GM12878 (cell line): ENCODE measurements at regions not wholly inside any gene's neighbourhood (a gene's known extent, or its start where the extent isn't known, plus 50 kb on each side); places are given as distances from the start of the nearest gene placed in this dataset.

Source experiments
- CBX5 ChIP-seq: sonication (generic); IDR thresholded peaks from 2 replicates; pipeline ENCODE4 v1.6.1; 2016; ENCODE audit warnings: low read depth, moderate library complexity, mild to moderate bottlenecking, inconsistent platforms
- CEBPB ChIP-seq, 2 experiments: fragments of 150-350 bp in 1 of 2; IDR thresholded peaks; 2 replicates each; pipeline ENCODE4 v1.6.1; 2012 to 2014; ENCODE audit warnings: low read depth in 2 of 2, low read length in 2 of 2, borderline replicate concordance in 1 of 2, inconsistent platforms in 1 of 2
- CHD2 ChIP-seq: IDR thresholded peaks from 2 replicates; pipeline ENCODE4 v1.6.1; 2011; ENCODE audit warnings: low read depth, low read length, improper control_type of control experiment, borderline replicate concordance
- EP300 ChIP-seq, 2 experiments: fragments of 150-350 bp in 1 of 2; IDR thresholded peaks; 2 replicates each; pipeline ENCODE4 v1.6.1; 2011 to 2012; ENCODE audit warnings: low read depth in 2 of 2, low read length in 2 of 2, borderline replicate concordance in 1 of 2, improper control_type of control experiment in 1 of 2, inconsistent platforms in 1 of 2; ENCODE audit not compliant: control insufficient read depth in 1 of 2
- POLR2A ChIP-seq: IDR thresholded peaks from 2 replicates; pipeline ENCODE4 v1.6.1; 2011; ENCODE audit warnings: low read depth, mild to moderate bottlenecking, low read length
- RFX5 ChIP-seq: IDR thresholded peaks from 2 replicates; pipeline ENCODE4 v1.6.1; 2011; ENCODE audit warnings: low read depth, low read length, improper control_type of control experiment
- SIN3A ChIP-seq: IDR thresholded peaks from 2 replicates; pipeline ENCODE4 v1.6.1; 2012; ENCODE audit warnings: low read depth, low read length, improper control_type of control experiment
- TARDBP ChIP-seq: IDR thresholded peaks from 2 replicates; pipeline ENCODE4 v1.6.1; 2016; ENCODE audit warnings: borderline replicate concordance
- TBL1XR1 ChIP-seq: IDR thresholded peaks from 2 replicates; pipeline ENCODE4 v1.6.1; 2012; ENCODE audit warnings: low read depth, low read length, improper control_type of control experiment
- TF ChIP-seq, protein P1 (sequence below): fragments of 450-650 bp; conservative IDR thresholded peaks from 2 replicates; pipeline ENCODE4 v1.6.1; 2017; ENCODE audit warnings: mild to moderate bottlenecking, moderate library complexity
- TF ChIP-seq, protein P2 (sequence below), 3 experiments: IDR thresholded peaks in 2 of 3; conservative IDR thresholded peaks in 1 of 3; 2 replicates each; pipeline ENCODE4 v1.5.1; 2011; ENCODE audit warnings: low read depth in 3 of 3, low read length in 3 of 3, mild to moderate bottlenecking in 3 of 3, control low read depth in 2 of 3, moderate library complexity in 2 of 3, inconsistent platforms in 1 of 3, mixed read lengths in 1 of 3; ENCODE audit not compliant: control insufficient read depth in 2 of 3, insufficient read depth in 1 of 3; ENCODE audit errors: extremely low read depth in 1 of 3

DNA sequence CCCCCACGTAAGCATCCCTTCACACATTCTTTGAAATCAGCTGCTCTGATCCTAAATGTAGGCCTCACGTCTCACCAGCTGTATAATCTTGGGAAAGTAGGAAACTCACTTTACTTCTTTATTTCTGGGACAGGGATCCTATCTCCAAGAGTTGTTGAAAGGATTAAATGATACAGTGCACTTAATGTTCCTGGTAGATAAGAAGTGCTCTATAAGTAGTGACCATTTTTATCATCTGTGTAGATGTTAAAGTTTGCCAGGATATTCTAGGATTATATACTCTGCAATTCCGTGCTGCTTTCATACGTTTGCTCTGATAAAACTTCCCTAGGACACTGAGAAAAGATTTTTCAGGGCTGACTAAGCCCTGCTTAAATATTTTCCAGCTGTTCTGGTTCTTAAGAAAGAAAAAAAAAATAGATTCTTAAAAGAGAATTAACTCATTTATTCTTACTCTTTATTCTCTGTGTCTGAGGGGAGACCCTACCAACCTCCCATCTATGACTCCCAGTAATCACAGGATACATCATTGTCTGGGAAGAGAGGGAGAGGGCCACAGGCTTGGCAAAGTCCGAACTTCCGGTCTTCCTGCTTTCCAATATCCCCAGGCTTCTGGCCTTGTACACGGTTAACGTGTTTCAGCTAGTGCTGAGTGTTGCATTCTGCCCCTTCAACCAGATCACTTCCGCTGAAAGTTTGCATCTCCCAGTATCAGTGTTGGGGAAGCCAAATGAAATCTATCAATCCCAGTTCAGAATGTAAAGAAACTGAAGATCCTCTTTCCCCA lies 269.2 kb downstream of the TRIML1 start:
- TF ChIP-seq CEBPB (IDR thresholded peaks at IDR 0.05; ENCODE audit: borderline replicate concordance in 1 of 2, low read depth in 2 of 2, low read length in 2 of 2) (no peak), CHD2 (no peak), CBX5 (no peak), SIN3A (no peak), POLR2A (no peak), TBL1XR1 (no peak), RFX5 (no peak), TARDBP (no peak), EP300 (IDR thresholded peaks at IDR 0.05; ENCODE audit: borderline replicate concordance in 1 of 2, control insufficient read depth in 1 of 2, low read depth in 2 of 2, low read length in 2 of 2) (no peak)
- TF ChIP-seq, protein P1, sequence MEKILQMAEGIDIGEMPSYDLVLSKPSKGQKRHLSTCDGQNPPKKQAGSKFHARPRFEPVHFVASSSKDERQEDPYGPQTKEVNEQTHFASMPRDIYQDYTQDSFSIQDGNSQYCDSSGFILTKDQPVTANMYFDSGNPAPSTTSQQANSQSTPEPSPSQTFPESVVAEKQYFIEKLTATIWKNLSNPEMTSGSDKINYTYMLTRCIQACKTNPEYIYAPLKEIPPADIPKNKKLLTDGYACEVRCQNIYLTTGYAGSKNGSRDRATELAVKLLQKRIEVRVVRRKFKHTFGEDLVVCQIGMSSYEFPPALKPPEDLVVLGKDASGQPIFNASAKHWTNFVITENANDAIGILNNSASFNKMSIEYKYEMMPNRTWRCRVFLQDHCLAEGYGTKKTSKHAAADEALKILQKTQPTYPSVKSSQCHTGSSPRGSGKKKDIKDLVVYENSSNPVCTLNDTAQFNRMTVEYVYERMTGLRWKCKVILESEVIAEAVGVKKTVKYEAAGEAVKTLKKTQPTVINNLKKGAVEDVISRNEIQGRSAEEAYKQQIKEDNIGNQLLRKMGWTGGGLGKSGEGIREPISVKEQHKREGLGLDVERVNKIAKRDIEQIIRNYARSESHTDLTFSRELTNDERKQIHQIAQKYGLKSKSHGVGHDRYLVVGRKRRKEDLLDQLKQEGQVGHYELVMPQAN: no peak
- TF ChIP-seq, protein P2, sequence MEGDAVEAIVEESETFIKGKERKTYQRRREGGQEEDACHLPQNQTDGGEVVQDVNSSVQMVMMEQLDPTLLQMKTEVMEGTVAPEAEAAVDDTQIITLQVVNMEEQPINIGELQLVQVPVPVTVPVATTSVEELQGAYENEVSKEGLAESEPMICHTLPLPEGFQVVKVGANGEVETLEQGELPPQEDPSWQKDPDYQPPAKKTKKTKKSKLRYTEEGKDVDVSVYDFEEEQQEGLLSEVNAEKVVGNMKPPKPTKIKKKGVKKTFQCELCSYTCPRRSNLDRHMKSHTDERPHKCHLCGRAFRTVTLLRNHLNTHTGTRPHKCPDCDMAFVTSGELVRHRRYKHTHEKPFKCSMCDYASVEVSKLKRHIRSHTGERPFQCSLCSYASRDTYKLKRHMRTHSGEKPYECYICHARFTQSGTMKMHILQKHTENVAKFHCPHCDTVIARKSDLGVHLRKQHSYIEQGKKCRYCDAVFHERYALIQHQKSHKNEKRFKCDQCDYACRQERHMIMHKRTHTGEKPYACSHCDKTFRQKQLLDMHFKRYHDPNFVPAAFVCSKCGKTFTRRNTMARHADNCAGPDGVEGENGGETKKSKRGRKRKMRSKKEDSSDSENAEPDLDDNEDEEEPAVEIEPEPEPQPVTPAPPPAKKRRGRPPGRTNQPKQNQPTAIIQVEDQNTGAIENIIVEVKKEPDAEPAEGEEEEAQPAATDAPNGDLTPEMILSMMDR (IDR thresholded peaks at IDR 0.05 in 2 of 3, conservative IDR thresholded peaks at IDR 0.05 in 1 of 3; ENCODE audit: control insufficient read depth in 2 of 3, extremely low read depth in 1 of 3, insufficient read depth in 1 of 3, low read depth in 3 of 3, low read length in 3 of 3): no peak
